Mucosa of gallbladder (tissue), 1 donor: ENCODE measurements at regions not wholly inside any gene's neighbourhood (a gene's known extent, or its start where the extent isn't known, plus 50 kb on each side); places are given as distances from the start of the nearest gene placed in this dataset.

Experiments
- DNase-seq: peaks from one replicate; pipeline ENCODE4 v3.0.0-alpha.2; 2020; ENCODE audit warnings: low spot score
- donor health status: DM: no; HTN: no; CAD: no.

- DNase-seq: no peak
These were observed 394.8 kb downstream of the QKI start for GRCh38 chr6:163809364-163809763.

GRCh38 chr6:163808871-163809270 lies 394.4 kb downstream of the QKI start:
- DNase-seq: no peak

- no peak for DNase-seq
These were observed 393.7 kb downstream of the QKI start for GRCh38 chr6:163808231-163808630.

- no peak for DNase-seq
These were observed 392.4 kb downstream of the QKI start for GRCh38 chr6:163806755-163807499.

GRCh38 chr6:163804991-163805390 lies 390.5 kb downstream of the QKI start:
- DNase-seq: no peak

- no peak for DNase-seq
These were observed 387.7 kb downstream of the QKI start for GRCh38 chr6:163802267-163802666.

GRCh38 chr6:163797296-163797845 lies 382.9 kb downstream of the QKI start:
- DNase-seq: no peak

GRCh38 chr6:163793011-163793983 lies 378.8 kb downstream of the QKI start:
- DNase-seq: no peak

- DNase-seq: no peak
These were observed 375.8 kb downstream of the QKI start for GRCh38 chr6:163790266-163790840.

- no peak for DNase-seq
These were observed 374.8 kb downstream of the QKI start for GRCh38 chr6:163789199-163789810.

GRCh38 chr6:163786995-163787671 lies 372.6 kb downstream of the QKI start:
- DNase-seq: no peak

GRCh38 chr6:163782436-163783003 lies 368.0 kb downstream of the QKI start:
- DNase-seq: no peak

- DNase-seq: no peak
These were observed 366.5 kb downstream of the QKI start for GRCh38 chr6:163780994-163781393.

- no peak for DNase-seq
These were observed 365.3 kb downstream of the QKI start for GRCh38 chr6:163779727-163780284.

GRCh38 chr6:163777716-163778115 lies 363.2 kb downstream of the QKI start:
- no peak for DNase-seq

- no peak for DNase-seq
These were observed 362.6 kb downstream of the QKI start for GRCh38 chr6:163776906-163777686.

- DNase-seq: no peak
These were observed 361.8 kb downstream of the QKI start for GRCh38 chr6:163776196-163776905.

GRCh38 chr6:163775313-163775712 lies 360.8 kb downstream of the QKI start:
- no peak for DNase-seq

GRCh38 chr6:163774485-163774884 lies 360.0 kb downstream of the QKI start:
- DNase-seq: no peak
